A549 (cell line): ENCODE measurements at regions not wholly inside any gene's neighbourhood (a gene's known extent, or its start where the extent isn't known, plus 50 kb on each side); places are given as distances from the start of the nearest gene placed in this dataset.
A peak's percentile ranks its signal among the peaks of the same experiment; 100 is the strongest.

Experiments
- ATAC-seq, 2 experiments: fragments of 200-7000 bp in 1 of 2; fragments of >200 bp in 1 of 2; cut with Nextera tagmentation in 1 of 2; cut with Tn5 transposase in 1 of 2; 3 replicates each; pipeline versions ENCODE4 v1.8.0 to v1.9.1; 2018 to 2020; ENCODE audit warnings: mild to moderate bottlenecking in 1 of 2, moderate library complexity in 1 of 2
- CTCF ChIA-PET: fragments of 300-600 bp; sonication (Branson Sonifier 250); formaldehyde crosslinking; extraction: SDS; loops from one replicate; lab custom pipeline; 2021; ENCODE audit warnings: antibody characterized with exemption, inconsistent platforms; lab: Yijun Ruan, JAX
- POLR2A ChIA-PET: fragments of 350-600 bp; formaldehyde crosslinking; extraction: SDS; loops from one replicate; lab custom pipeline; 2021; ENCODE audit warnings: antibody characterized with exemption, inconsistent platforms; lab: Yijun Ruan, JAX
- DNase-seq, 2 experiments: peaks; one replicate each; pipeline versions ENCODE4 v3.0.0 to v3.0.0-alpha.2; 2011 to 2016; ENCODE audit warnings: low read depth in 1 of 2, low spot score in 1 of 2
- FAIRE-seq: peaks from 2 replicates; lab custom pipeline; 2011; peaks lifted over from hg19 to GRCh38; lab: Jason Lieb, UNC
- H3K27ac ChIP-seq, 2 experiments: fragments of >200 bp; sonication (Bioruptor Twin); formaldehyde crosslinking; 3 replicates each; pipeline ENCODE4 v1.5.1; 2016 to 2017
- H3K4me1 ChIP-seq: fragments of >200 bp; sonication (Bioruptor Twin); formaldehyde crosslinking; 3 replicates; pipeline ENCODE4 v1.6.1; 2016
- H3K4me2 ChIP-seq: fragments of >200 bp; sonication (Bioruptor Twin); formaldehyde crosslinking; 3 replicates; pipeline ENCODE4 v1.6.1; 2016
- H3K4me3 ChIP-seq: fragments of >200 bp; sonication (Bioruptor Twin); formaldehyde crosslinking; 3 replicates; pipeline ENCODE4 v1.5.1; 2016
- H3K9me3 ChIP-seq: fragments of >200 bp; sonication (Bioruptor Twin); formaldehyde crosslinking; 3 replicates; pipeline ENCODE4 v1.6.1; 2016
- E2F6 ChIP-seq: IDR thresholded peaks from 2 replicates; pipeline ENCODE4 v1.6.1; 2012; ENCODE audit warnings: low read depth, borderline replicate concordance
- EHF ChIP-seq: fragments of 250-450 bp; sonication (Bioruptor Pico); IDR thresholded peaks from 2 replicates; pipeline ENCODE4 v1.5.0; 2020; ENCODE audit warnings: mild to moderate bottlenecking
- EP300 ChIP-seq, 2 experiments: fragments of >200 bp; sonication (Bioruptor Twin); formaldehyde crosslinking; IDR thresholded peaks; 2 replicates in 1 of 2; 3 replicates in 1 of 2; pipeline ENCODE4 v1.6.1; 2016 to 2017
- GATA3 ChIP-seq: IDR thresholded peaks from 2 replicates; pipeline ENCODE4 v1.6.1; 2012; ENCODE audit warnings: borderline replicate concordance
- JUN ChIP-seq, 2 experiments: fragments of >200 bp; sonication (Bioruptor Twin); formaldehyde crosslinking; IDR thresholded peaks; 2 replicates in 1 of 2; 3 replicates in 1 of 2; pipeline ENCODE4 v1.6.1; 2016 to 2017
- KDM5A ChIP-seq: fragments of 200-600 bp; sonication (generic); IDR thresholded peaks from 2 replicates; pipeline ENCODE4 v1.6.1; 2016; ENCODE audit warnings: antibody characterized with exemption, mild to moderate bottlenecking
- MAFK ChIP-seq: fragments of 450-650 bp; IDR thresholded peaks from 2 replicates; pipeline ENCODE4 v1.6.1; 2014; ENCODE audit not compliant: partially characterized antibody
- MAZ ChIP-seq: fragments of 150-350 bp; IDR thresholded peaks from 2 replicates; pipeline ENCODE4 v1.6.1; 2014; ENCODE audit warnings: antibody characterized with exemption, low read depth, low read length, borderline replicate concordance
- NR3C1 ChIP-seq: fragments of >200 bp; sonication (Bioruptor Twin); formaldehyde crosslinking; IDR thresholded peaks from 3 replicates; pipeline ENCODE4 v1.6.1; 2017
- PHF8 ChIP-seq: fragments of 200-600 bp; sonication (generic); IDR thresholded peaks from 2 replicates; pipeline ENCODE4 v1.6.1; 2016; ENCODE audit warnings: low read depth, mild to moderate bottlenecking, antibody characterized with exemption, moderate library complexity, borderline replicate concordance
- POLR2AphosphoS2 ChIP-seq: conservative IDR thresholded peaks from 2 replicates; pipeline ENCODE4 v1.6.1; 2012; ENCODE audit warnings: low read length, improper control_type of control experiment, inconsistent platforms
- RAD21 ChIP-seq, 2 experiments: fragments of >200 bp in 1 of 2; sonication (Bioruptor Twin) in 1 of 2; formaldehyde crosslinking in 1 of 2; IDR thresholded peaks in 1 of 2; conservative IDR thresholded peaks in 1 of 2; 2 replicates in 1 of 2; 3 replicates in 1 of 2; pipeline ENCODE4 v1.6.1; 2012 to 2018; ENCODE audit warnings: inconsistent platforms in 1 of 2
- RFX5 ChIP-seq: fragments of 450-650 bp; IDR thresholded peaks from 2 replicates; pipeline ENCODE4 v1.7.1; 2014; ENCODE audit warnings: antibody characterized with exemption, mild to moderate bottlenecking, moderate library complexity
- SREBF2 ChIP-seq: fragments of 450-650 bp; IDR thresholded peaks from 2 replicates; pipeline ENCODE4 v1.6.1; 2014; ENCODE audit warnings: mild to moderate bottlenecking, moderate library complexity
- TFCP2L1 ChIP-seq: fragments of 250-450 bp; sonication (Bioruptor Pico); IDR thresholded peaks from 2 replicates; pipeline ENCODE4 v1.5.0; 2021; ENCODE audit warnings: mild to moderate bottlenecking
- ZC3H11A ChIP-seq: fragments of 450-650 bp; IDR thresholded peaks from 2 replicates; pipeline ENCODE4 v1.6.1; 2014; ENCODE audit warnings: antibody characterized with exemption, mild to moderate bottlenecking
- WGBS: methylation state at CpG from one replicate; pipeline ENCODE4 v1.1.6; 2017; ENCODE audit errors: missing lambda C conversion rate; 5-methylcytosine and 5-hydroxymethylcytosine counted together
- TF ChIP-seq, protein P1 (sequence below): fragments of 200-600 bp; sonication (generic); IDR thresholded peaks from 2 replicates; pipeline ENCODE4 v1.6.1; 2016; ENCODE audit warnings: antibody characterized with exemption, mild to moderate bottlenecking, moderate library complexity
- TF ChIP-seq, protein P2 (sequence below): fragments of >200 bp; sonication (Bioruptor Twin); formaldehyde crosslinking; IDR thresholded peaks from 3 replicates; pipeline ENCODE4 v1.5.1; 2016
- TF ChIP-seq, protein P3 (sequence below): IDR thresholded peaks from 2 replicates; pipeline ENCODE4 v1.6.1; 2012

GRCh38 chr7:106590209-106590816 lies 70.6 kb downstream of the CCDC71L start:
- no peak for DNase-seq
- no peak overlapping the region for H3K4me3 ChIP-seq
- no peak for TF ChIP-seq JUN (IDR thresholded peaks at IDR 0.05)
- no peak for TF ChIP-seq PHF8
- TF ChIP-seq, protein P1, sequence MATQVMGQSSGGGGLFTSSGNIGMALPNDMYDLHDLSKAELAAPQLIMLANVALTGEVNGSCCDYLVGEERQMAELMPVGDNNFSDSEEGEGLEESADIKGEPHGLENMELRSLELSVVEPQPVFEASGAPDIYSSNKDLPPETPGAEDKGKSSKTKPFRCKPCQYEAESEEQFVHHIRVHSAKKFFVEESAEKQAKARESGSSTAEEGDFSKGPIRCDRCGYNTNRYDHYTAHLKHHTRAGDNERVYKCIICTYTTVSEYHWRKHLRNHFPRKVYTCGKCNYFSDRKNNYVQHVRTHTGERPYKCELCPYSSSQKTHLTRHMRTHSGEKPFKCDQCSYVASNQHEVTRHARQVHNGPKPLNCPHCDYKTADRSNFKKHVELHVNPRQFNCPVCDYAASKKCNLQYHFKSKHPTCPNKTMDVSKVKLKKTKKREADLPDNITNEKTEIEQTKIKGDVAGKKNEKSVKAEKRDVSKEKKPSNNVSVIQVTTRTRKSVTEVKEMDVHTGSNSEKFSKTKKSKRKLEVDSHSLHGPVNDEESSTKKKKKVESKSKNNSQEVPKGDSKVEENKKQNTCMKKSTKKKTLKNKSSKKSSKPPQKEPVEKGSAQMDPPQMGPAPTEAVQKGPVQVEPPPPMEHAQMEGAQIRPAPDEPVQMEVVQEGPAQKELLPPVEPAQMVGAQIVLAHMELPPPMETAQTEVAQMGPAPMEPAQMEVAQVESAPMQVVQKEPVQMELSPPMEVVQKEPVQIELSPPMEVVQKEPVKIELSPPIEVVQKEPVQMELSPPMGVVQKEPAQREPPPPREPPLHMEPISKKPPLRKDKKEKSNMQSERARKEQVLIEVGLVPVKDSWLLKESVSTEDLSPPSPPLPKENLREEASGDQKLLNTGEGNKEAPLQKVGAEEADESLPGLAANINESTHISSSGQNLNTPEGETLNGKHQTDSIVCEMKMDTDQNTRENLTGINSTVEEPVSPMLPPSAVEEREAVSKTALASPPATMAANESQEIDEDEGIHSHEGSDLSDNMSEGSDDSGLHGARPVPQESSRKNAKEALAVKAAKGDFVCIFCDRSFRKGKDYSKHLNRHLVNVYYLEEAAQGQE = no peak
- TF ChIP-seq MAZ = no peak
- TF ChIP-seq E2F6 = no peak
- no peak for TF ChIP-seq EHF (CRISPR knock-in tag)
- TF ChIP-seq KDM5A = no peak
- TF ChIP-seq, protein P2, sequence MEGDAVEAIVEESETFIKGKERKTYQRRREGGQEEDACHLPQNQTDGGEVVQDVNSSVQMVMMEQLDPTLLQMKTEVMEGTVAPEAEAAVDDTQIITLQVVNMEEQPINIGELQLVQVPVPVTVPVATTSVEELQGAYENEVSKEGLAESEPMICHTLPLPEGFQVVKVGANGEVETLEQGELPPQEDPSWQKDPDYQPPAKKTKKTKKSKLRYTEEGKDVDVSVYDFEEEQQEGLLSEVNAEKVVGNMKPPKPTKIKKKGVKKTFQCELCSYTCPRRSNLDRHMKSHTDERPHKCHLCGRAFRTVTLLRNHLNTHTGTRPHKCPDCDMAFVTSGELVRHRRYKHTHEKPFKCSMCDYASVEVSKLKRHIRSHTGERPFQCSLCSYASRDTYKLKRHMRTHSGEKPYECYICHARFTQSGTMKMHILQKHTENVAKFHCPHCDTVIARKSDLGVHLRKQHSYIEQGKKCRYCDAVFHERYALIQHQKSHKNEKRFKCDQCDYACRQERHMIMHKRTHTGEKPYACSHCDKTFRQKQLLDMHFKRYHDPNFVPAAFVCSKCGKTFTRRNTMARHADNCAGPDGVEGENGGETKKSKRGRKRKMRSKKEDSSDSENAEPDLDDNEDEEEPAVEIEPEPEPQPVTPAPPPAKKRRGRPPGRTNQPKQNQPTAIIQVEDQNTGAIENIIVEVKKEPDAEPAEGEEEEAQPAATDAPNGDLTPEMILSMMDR = no peak
- TF ChIP-seq GATA3 = no peak
- TF ChIP-seq NR3C1 = no peak
- no peak for TF ChIP-seq RAD21 (conservative IDR thresholded peaks at IDR 0.05 in 1 of 2, IDR thresholded peaks at IDR 0.05 in 1 of 2)
- TF ChIP-seq POLR2AphosphoS2 = no peak
- TF ChIP-seq RFX5 = no peak
- TF ChIP-seq SREBF2 = no peak
- TF ChIP-seq, protein P3, sequence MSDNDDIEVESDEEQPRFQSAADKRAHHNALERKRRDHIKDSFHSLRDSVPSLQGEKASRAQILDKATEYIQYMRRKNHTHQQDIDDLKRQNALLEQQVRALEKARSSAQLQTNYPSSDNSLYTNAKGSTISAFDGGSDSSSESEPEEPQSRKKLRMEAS = no peak
- no peak for TF ChIP-seq ZC3H11A
- no peak for TF ChIP-seq TFCP2L1 (CRISPR knock-in tag)
- TF ChIP-seq, all 56 proteins: peak for 0
- POLR2A ChIA-PET = no interaction called here
- FAIRE-seq (no peak), ATAC-seq (no peak)
- Histone ChIP-seq H3K4me1 (no peaks in the 10 kb centered on the region), H3K27ac (no peak overlapping the region), H3K9me3 (no peaks in the 10 kb centered on the region), H3K4me2 (no peak overlapping the region)
- CTCF ChIA-PET = interaction anchor here (1.3 to 1.9 kb wide), 5 partner anchors 11 to 413 kb away, joined by 3 to 5 read pairs (median 4); partner anchors contain the start of gene CCDC71L
- 30% methylated on average over 3 of the region's 3 CpGs for WGBS

- Histone ChIP-seq H3K9me3 (no peaks in the 10 kb centered on the region), H3K4me3 (no peak overlapping the region), H3K27ac (no peak overlapping the region), H3K4me1 (no peaks in the 10 kb centered on the region), H3K4me2 (no peak overlapping the region)
- CTCF ChIA-PET = interaction anchor here (1.0 to 1.4 kb wide), 3 partner anchors 47 to 413 kb away, joined by 3 read pairs; no protein-coding TSS in a partner anchor
- POLR2A ChIA-PET = no interaction called here
- ATAC-seq (no peak), FAIRE-seq (no peak), DNase-seq (no peak)
- 60% methylated on average over 6 of the region's 6 CpGs for WGBS
- TF ChIP-seq MAFK (peak; percentile 62), EP300 (IDR thresholded peaks at IDR 0.05) (no peak)
Measured at GRCh38 chr7:106589198-106589879, 71.6 kb downstream of the CCDC71L start.
